ENCODE measurements at regions not wholly inside any gene's neighbourhood (a gene's known extent, or its start where the extent isn't known, plus 50 kb on each side); places are given as distances from the start of the nearest gene placed in this dataset.
A peak's percentile ranks its signal among the peaks of the same experiment; 100 is the strongest.

DNA sequence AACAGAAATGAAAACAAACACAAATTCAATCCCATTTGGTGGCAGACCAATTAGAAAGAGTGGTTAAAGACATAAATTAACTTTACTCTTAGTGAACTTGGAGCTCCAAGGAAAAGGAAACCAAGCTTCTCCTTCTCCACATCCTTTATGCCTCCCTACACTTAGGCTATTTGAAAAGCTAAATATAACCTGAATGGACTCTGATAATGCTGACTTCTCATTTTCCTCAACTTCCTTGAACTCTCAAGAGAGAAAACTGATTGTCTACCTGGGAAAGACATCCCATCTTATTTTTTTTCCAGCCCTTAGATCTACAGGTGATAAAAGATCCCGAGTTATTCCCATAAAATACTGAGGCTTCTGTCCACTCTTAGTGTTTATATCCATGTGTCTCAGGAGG is 178.4 kb upstream of the SPAG17 start:
- H3K27me3 Mint-ChIP-seq (ENCODE audit: low read depth, unreplicated experiment), result peaks cover 1% of the 10 kb centered on the region
- no peak overlapping the region for H3K4me3 ChIP-seq (ENCODE audit: insufficient read depth, low read depth, low read length)
- no peak for FAIRE-seq

GRCh38 chr1:118360817-118361216 is 175.8 kb upstream of the SPAG17 start:
- H3K9me3 Mint-ChIP-seq (ENCODE audit: unreplicated experiment), result peaks cover 12% of the 10 kb centered on the region
- DNase-seq (ENCODE audit: low read depth), result peak; percentile 66

More for the DNA sequence above, 178.4 kb upstream of the SPAG17 start:
- no peak overlapping the region for H3K4me2 ChIP-seq (ENCODE audit: low read length)
- TF ChIP-seq EZH2 (IDR thresholded peaks at IDR 0.05; ENCODE audit: insufficient read depth, low read length), result no peak
- TF ChIP-seq, protein P1, sequence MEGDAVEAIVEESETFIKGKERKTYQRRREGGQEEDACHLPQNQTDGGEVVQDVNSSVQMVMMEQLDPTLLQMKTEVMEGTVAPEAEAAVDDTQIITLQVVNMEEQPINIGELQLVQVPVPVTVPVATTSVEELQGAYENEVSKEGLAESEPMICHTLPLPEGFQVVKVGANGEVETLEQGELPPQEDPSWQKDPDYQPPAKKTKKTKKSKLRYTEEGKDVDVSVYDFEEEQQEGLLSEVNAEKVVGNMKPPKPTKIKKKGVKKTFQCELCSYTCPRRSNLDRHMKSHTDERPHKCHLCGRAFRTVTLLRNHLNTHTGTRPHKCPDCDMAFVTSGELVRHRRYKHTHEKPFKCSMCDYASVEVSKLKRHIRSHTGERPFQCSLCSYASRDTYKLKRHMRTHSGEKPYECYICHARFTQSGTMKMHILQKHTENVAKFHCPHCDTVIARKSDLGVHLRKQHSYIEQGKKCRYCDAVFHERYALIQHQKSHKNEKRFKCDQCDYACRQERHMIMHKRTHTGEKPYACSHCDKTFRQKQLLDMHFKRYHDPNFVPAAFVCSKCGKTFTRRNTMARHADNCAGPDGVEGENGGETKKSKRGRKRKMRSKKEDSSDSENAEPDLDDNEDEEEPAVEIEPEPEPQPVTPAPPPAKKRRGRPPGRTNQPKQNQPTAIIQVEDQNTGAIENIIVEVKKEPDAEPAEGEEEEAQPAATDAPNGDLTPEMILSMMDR (IDR thresholded peaks at IDR 0.05; ENCODE audit: insufficient read depth, low read depth, low read length), result no peak
- no peaks in the 10 kb centered on the region for H3K27me3 ChIP-seq (ENCODE audit: insufficient read depth, low read length)
- Mint-ChIP-seq H3K27ac (ENCODE audit: unreplicated experiment) (no peak overlapping the region), H3K4me1 (ENCODE audit: low read depth, unreplicated experiment) (no peaks in the 10 kb centered on the region), H3K4me3 (ENCODE audit: unreplicated experiment) (no peak overlapping the region), H3K9me3 (ENCODE audit: unreplicated experiment) (peaks cover 16% of the 10 kb centered on the region), H3K36me3 (ENCODE audit: low read depth, unreplicated experiment) (no peaks in the 10 kb centered on the region)
- no peak overlapping the region for H2AFZ ChIP-seq (ENCODE audit: low read depth, low read length)
- no peaks in the 10 kb centered on the region for H3K79me2 ChIP-seq (ENCODE audit: insufficient read depth, low read length)
- H3K9ac ChIP-seq (ENCODE audit: low read length), result no peak overlapping the region
- no peak for DNase-seq (ENCODE audit: low read depth)
- no peaks in the 10 kb centered on the region for H4K20me1 ChIP-seq (ENCODE audit: insufficient read depth, low read length)
- H3K36me3 ChIP-seq (ENCODE audit: insufficient read depth, low read length), result no peaks in the 10 kb centered on the region
- no peak overlapping the region for H3K27ac ChIP-seq (ENCODE audit: low read depth, low read length)
- no peaks in the 10 kb centered on the region for H3K4me1 ChIP-seq (ENCODE audit: insufficient read depth, low read length)
- H3K9me3 ChIP-seq (ENCODE audit: insufficient read depth, low read depth, low read length), result peaks cover 10% of the 10 kb centered on the region

DNA sequence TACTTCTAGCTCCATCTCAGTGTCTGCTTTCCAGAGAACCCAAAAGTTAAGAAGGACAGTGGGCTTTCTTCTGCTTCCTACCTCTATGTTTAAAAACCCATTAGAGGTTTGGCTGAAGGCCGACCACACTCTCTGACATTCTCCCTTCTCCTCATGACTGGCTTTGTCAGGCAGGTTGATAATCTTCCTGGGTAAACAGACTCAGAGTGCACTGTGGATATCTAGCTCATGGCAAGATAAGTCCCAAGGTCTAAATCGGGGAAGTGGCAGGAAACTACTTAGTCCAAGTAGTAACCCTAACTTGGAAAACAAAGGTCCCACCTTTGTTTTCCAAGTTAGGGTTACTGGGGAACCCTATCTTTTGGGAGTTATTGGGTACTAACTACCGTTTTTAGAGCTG is 161.9 kb upstream of the SPAG17 start:
- no peaks in the 10 kb centered on the region for H3K27me3 Mint-ChIP-seq (ENCODE audit: low read depth, unreplicated experiment)
- Histone ChIP-seq H3K27ac (ENCODE audit: low read depth, low read length) (no peak overlapping the region), H3K4me1 (ENCODE audit: insufficient read depth, low read length) (no peaks in the 10 kb centered on the region), H4K20me1 (ENCODE audit: insufficient read depth, low read length) (no peaks in the 10 kb centered on the region), H3K9ac (ENCODE audit: low read length) (no peak overlapping the region), H3K79me2 (ENCODE audit: insufficient read depth, low read length) (no peaks in the 10 kb centered on the region), H3K4me3 (ENCODE audit: insufficient read depth, low read depth, low read length) (no peak overlapping the region), H3K27me3 (ENCODE audit: insufficient read depth, low read length) (no peaks in the 10 kb centered on the region), H3K4me2 (ENCODE audit: low read length) (no peak overlapping the region), H2AFZ (ENCODE audit: low read depth, low read length) (no peak overlapping the region), H3K36me3 (ENCODE audit: insufficient read depth, low read length) (no peaks in the 10 kb centered on the region), H3K9me3 (ENCODE audit: insufficient read depth, low read depth, low read length) (no peaks in the 10 kb centered on the region)
- no peaks in the 10 kb centered on the region for H3K4me1 Mint-ChIP-seq (ENCODE audit: low read depth, unreplicated experiment)
- H3K27ac Mint-ChIP-seq (ENCODE audit: unreplicated experiment), result no peak overlapping the region
- no peak overlapping the region for H3K4me3 Mint-ChIP-seq (ENCODE audit: unreplicated experiment)
- no peak for DNase-seq (ENCODE audit: low read depth)
- peaks cover 2% of the 10 kb centered on the region for H3K9me3 Mint-ChIP-seq (ENCODE audit: unreplicated experiment)
- H3K36me3 Mint-ChIP-seq (ENCODE audit: low read depth, unreplicated experiment), result no peaks in the 10 kb centered on the region
- no peak for FAIRE-seq
- TF ChIP-seq, protein P1 (IDR thresholded peaks at IDR 0.05; ENCODE audit: insufficient read depth, low read depth, low read length), result no peak
- TF ChIP-seq EZH2 (IDR thresholded peaks at IDR 0.05; ENCODE audit: insufficient read depth, low read length), result no peak

More at GRCh38 chr1:118360817-118361216, 175.8 kb upstream of the SPAG17 start:
- Histone ChIP-seq H3K27ac (ENCODE audit: low read depth, low read length) (no peak overlapping the region), H3K4me2 (ENCODE audit: low read length) (no peak overlapping the region), H3K9ac (ENCODE audit: low read length) (no peak overlapping the region), H3K4me3 (ENCODE audit: insufficient read depth, low read depth, low read length) (no peak overlapping the region), H3K36me3 (ENCODE audit: insufficient read depth, low read length) (no peaks in the 10 kb centered on the region), H3K9me3 (ENCODE audit: insufficient read depth, low read depth, low read length) (peaks cover 10% of the 10 kb centered on the region), H3K27me3 (ENCODE audit: insufficient read depth, low read length) (no peaks in the 10 kb centered on the region), H3K4me1 (ENCODE audit: insufficient read depth, low read length) (no peaks in the 10 kb centered on the region), H3K79me2 (ENCODE audit: insufficient read depth, low read length) (no peaks in the 10 kb centered on the region), H4K20me1 (ENCODE audit: insufficient read depth, low read length) (no peaks in the 10 kb centered on the region), H2AFZ (ENCODE audit: low read depth, low read length) (no peak overlapping the region)
- Mint-ChIP-seq H3K4me1 (ENCODE audit: low read depth, unreplicated experiment) (no peaks in the 10 kb centered on the region), H3K4me3 (ENCODE audit: unreplicated experiment) (no peak overlapping the region), H3K27ac (ENCODE audit: unreplicated experiment) (no peak overlapping the region), H3K36me3 (ENCODE audit: low read depth, unreplicated experiment) (no peaks in the 10 kb centered on the region), H3K27me3 (ENCODE audit: low read depth, unreplicated experiment) (no peaks in the 10 kb centered on the region)
- no peak for TF ChIP-seq EZH2 (IDR thresholded peaks at IDR 0.05; ENCODE audit: insufficient read depth, low read length)
- TF ChIP-seq, protein P1 (IDR thresholded peaks at IDR 0.05; ENCODE audit: insufficient read depth, low read depth, low read length), result no peak
- peak; percentile 29 for FAIRE-seq

Data from astrocyte (in vitro differentiated cells and primary cell).